IMR-90 (cell line): ENCODE measurements at regions not wholly inside any gene's neighbourhood (a gene's known extent, or its start where the extent isn't known, plus 50 kb on each side); places are given as distances from the start of the nearest gene placed in this dataset.
A peak's percentile ranks its signal among the peaks of the same experiment; 100 is the strongest.

Experiments used
- ATAC-seq: fragments of 200-7000 bp; cut with Tn5 transposase; 2 replicates; pipeline ENCODE4 v1.9.1; 2020; ENCODE audit warnings: low read depth, mild to moderate bottlenecking, moderate library complexity
- BruUV-seq: library from RNA; stranded (reverse); fragments of 400-500 nt; replicated peaks from 2 replicates; lab custom pipeline; 2021; lab: Mats Ljungman, UMichigan
- CTCF ChIA-PET: fragments of 300-600 bp; formaldehyde crosslinking; extraction: SDS; loops from one replicate; lab custom pipeline; 2021; ENCODE audit warnings: antibody characterized with exemption; lab: Yijun Ruan, JAX
- POLR2A ChIA-PET: fragments of 300-600 bp; sonication (Branson Sonifier 250); formaldehyde crosslinking; loops from one replicate; lab custom pipeline; 2022; ENCODE audit warnings: antibody characterized with exemption; ENCODE audit not compliant: unreplicated experiment; lab: Charles Lee
- DNase-seq: peaks from one replicate; pipeline ENCODE4 v3.0.0; 2013
- H2AFZ ChIP-seq: replicated peaks from 2 replicates; pipeline ENCODE3; 2013; ENCODE audit warnings: low read length, mild to moderate bottlenecking; ENCODE audit not compliant: poor library complexity
- H2AK5ac ChIP-seq: 2 replicates; pipeline ENCODE4 v1.6.1; 2013; ENCODE audit warnings: low read depth, low read length, inconsistent platforms
- H2AK9ac ChIP-seq: replicated peaks from 2 replicates; pipeline ENCODE3; 2013; ENCODE audit warnings: mild to moderate bottlenecking, low read depth, low read length, moderate library complexity; ENCODE audit not compliant: poor library complexity
- H2BK120ac ChIP-seq: 2 replicates; pipeline ENCODE4 v1.6.1; 2013; ENCODE audit warnings: low read depth, low read length, inconsistent platforms
- H2BK15ac ChIP-seq: 3 replicates; pipeline ENCODE4 v1.6.1; 2013; ENCODE audit warnings: low read depth, low read length, inconsistent platforms
- H2BK20ac ChIP-seq: 2 replicates; pipeline ENCODE4 v1.6.1; 2013; ENCODE audit warnings: low read depth, mild to moderate bottlenecking, inconsistent platforms, low read length, moderate library complexity
- H2BK5ac ChIP-seq: 2 replicates; pipeline ENCODE4 v1.6.1; 2013; ENCODE audit warnings: mild to moderate bottlenecking, low read depth, low read length, inconsistent platforms; ENCODE audit not compliant: poor library complexity, severe bottlenecking
- H3K14ac ChIP-seq: replicated peaks from 2 replicates; pipeline ENCODE4 v1.6.1; 2013; ENCODE audit warnings: low read depth, low read length, inconsistent platforms
- H3K18ac ChIP-seq: 2 replicates; pipeline ENCODE4 v1.6.1; 2013; ENCODE audit warnings: low read depth, low read length, control low read depth
- H3K23ac ChIP-seq: 2 replicates; pipeline ENCODE4 v1.6.1; 2013; ENCODE audit warnings: low read depth, low read length, inconsistent platforms
- H3K27ac ChIP-seq: 2 replicates; pipeline ENCODE4 v1.5.1; 2013; ENCODE audit warnings: mild to moderate bottlenecking, control low read depth, low read length; ENCODE audit not compliant: insufficient read depth
- H3K27me3 ChIP-seq: 2 replicates; pipeline ENCODE4 v1.6.1; 2013; ENCODE audit warnings: low read length; ENCODE audit not compliant: control insufficient read depth, insufficient read depth
- H3K36me3 ChIP-seq: 2 replicates; pipeline ENCODE4 v1.6.1; 2013; ENCODE audit warnings: low read length, mixed read lengths; ENCODE audit not compliant: control insufficient read depth, insufficient read depth
- H3K4ac ChIP-seq: 2 replicates; pipeline ENCODE4 v1.6.1; 2013; ENCODE audit warnings: low read depth, low read length, inconsistent platforms
- H3K4me1 ChIP-seq: 2 replicates; pipeline ENCODE4 v1.6.1; 2013; ENCODE audit warnings: low read length, mixed read lengths; ENCODE audit not compliant: control insufficient read depth, insufficient read depth
- H3K4me2 ChIP-seq: 2 replicates; pipeline ENCODE4 v1.6.1; 2013; ENCODE audit warnings: low read depth, mild to moderate bottlenecking, control low read depth, low read length, moderate library complexity
- H3K4me3 ChIP-seq: 2 replicates; pipeline ENCODE4 v1.5.1; 2013; ENCODE audit warnings: low read depth, mild to moderate bottlenecking, control low read depth, low read length, moderate library complexity; ENCODE audit not compliant: insufficient read depth
- H3K56ac ChIP-seq: 2 replicates; pipeline ENCODE4 v1.6.1; 2013; ENCODE audit warnings: low read length, inconsistent platforms; ENCODE audit not compliant: insufficient read depth; ENCODE audit errors: extremely low read depth
- H3K79me1 ChIP-seq, 2 experiments: 2 replicates each; pipeline ENCODE4 v1.6.1; 2013; ENCODE audit warnings: low read length in 2 of 2, inconsistent platforms in 1 of 2, low read depth in 1 of 2
- H3K9ac ChIP-seq: 2 replicates; pipeline ENCODE4 v1.6.1; 2013; ENCODE audit warnings: low read depth, low read length, control low read depth
- H3K9me1 ChIP-seq: 2 replicates; pipeline ENCODE4 v1.6.1; 2013; ENCODE audit warnings: low read length, inconsistent platforms; ENCODE audit not compliant: insufficient read depth
- H3K9me3 ChIP-seq: 2 replicates; pipeline ENCODE4 v1.6.1; 2013; ENCODE audit warnings: low read length; ENCODE audit not compliant: control insufficient read depth, insufficient read depth
- H4K20me1 ChIP-seq: 2 replicates; pipeline ENCODE4 v1.6.1; 2013; ENCODE audit warnings: low read length, inconsistent platforms; ENCODE audit not compliant: insufficient read depth
- H4K5ac ChIP-seq: 2 replicates; pipeline ENCODE4 v1.6.1; 2013; ENCODE audit warnings: mild to moderate bottlenecking, low read depth, low read length, control low read depth
- H4K8ac ChIP-seq, 2 experiments: 2 replicates each; pipeline ENCODE4 v1.6.1; 2013; ENCODE audit warnings: low read depth in 2 of 2, low read length in 2 of 2, control low read depth in 1 of 2, inconsistent platforms in 1 of 2
- H4K91ac ChIP-seq: 2 replicates; pipeline ENCODE4 v1.6.1; 2013; ENCODE audit warnings: low read depth, low read length, inconsistent platforms; ENCODE audit not compliant: insufficient read depth
- BHLHE40 ChIP-seq: fragments of 150-350 bp; IDR thresholded peaks from 2 replicates; pipeline ENCODE4 v1.6.1; 2016; ENCODE audit warnings: mild to moderate bottlenecking, low read depth, low read length
- CHD1 ChIP-seq: IDR thresholded peaks from 2 replicates; pipeline ENCODE4 v1.6.1; 2012; ENCODE audit warnings: low read depth, low read length, improper control_type of control experiment
- CTCF ChIP-seq: conservative IDR thresholded peaks from 2 replicates; pipeline ENCODE4 v1.5.1; 2012; ENCODE audit warnings: mild to moderate bottlenecking, low read depth, low read length, improper control_type of control experiment
- FOS ChIP-seq: fragments of 150-350 bp; IDR thresholded peaks from 2 replicates; pipeline ENCODE4 v1.6.1; 2016; ENCODE audit warnings: low read depth, low read length
- MAZ ChIP-seq: IDR thresholded peaks from 2 replicates; pipeline ENCODE4 v1.6.1; 2012; ENCODE audit warnings: low read depth, mild to moderate bottlenecking, low read length, improper control_type of control experiment, moderate library complexity, borderline replicate concordance
- MXI1 ChIP-seq: IDR thresholded peaks from 2 replicates; pipeline ENCODE4 v1.6.1; 2012; ENCODE audit warnings: low read depth, mild to moderate bottlenecking, low read length, moderate library complexity, borderline replicate concordance
- NFE2L2 ChIP-seq: fragments of 150-350 bp; IDR thresholded peaks from 2 replicates; pipeline ENCODE4 v1.6.1; 2016; ENCODE audit warnings: low read depth, mild to moderate bottlenecking, low read length
- POLR2A ChIP-seq: IDR thresholded peaks from 2 replicates; pipeline ENCODE4 v1.6.1; 2012; ENCODE audit warnings: mild to moderate bottlenecking, low read depth, low read length
- RAD21 ChIP-seq: IDR thresholded peaks from 2 replicates; pipeline ENCODE4 v1.6.1; 2012; ENCODE audit warnings: low read length, improper control_type of control experiment
- RCOR1 ChIP-seq: IDR thresholded peaks from 2 replicates; pipeline ENCODE4 v1.6.1; 2012; ENCODE audit warnings: mild to moderate bottlenecking, low read length, improper control_type of control experiment; ENCODE audit not compliant: insufficient replicate concordance
- RFX5 ChIP-seq: IDR thresholded peaks from 2 replicates; pipeline ENCODE4 v1.8.0; 2012; ENCODE audit warnings: low read depth, mild to moderate bottlenecking, low read length, moderate library complexity
- WGBS, 2 experiments: methylation state at CpG; one replicate each; pipeline versions ENCODE4 v1.1.5 to v1.1.7; 2013; ENCODE audit warnings: missing lambda C conversion rate in 2 of 2; ENCODE audit not compliant: insufficient read length in 1 of 2; ENCODE audit errors: extremely low coverage in 2 of 2; 5-methylcytosine and 5-hydroxymethylcytosine counted together
- dilution Hi-C: fragments of 300-500 bp; cut with HindIII; formaldehyde crosslinking; loops from one replicate; pipeline ENCODE4 v1.14.3; 2018; ENCODE audit warnings: low sequenced_read_pairs; ENCODE audit not compliant: unreplicated experiment
- in situ Hi-C: fragments of 300-500 bp; cut with MboI; formaldehyde crosslinking; loops from 3 replicates; pipeline ENCODE4 v1.14.3; 2019; ENCODE audit warnings: low sequenced_read_pairs, inconsistent platforms, mixed read lengths
- intact Hi-C: fragments of 100-400 bp; cut with micrococcal nuclease; formaldehyde crosslinking; loops from 2 replicates; pipeline ENCODE4 v1.10.0; 2022
- TF ChIP-seq, protein P1 (sequence below): fragments of 150-350 bp; IDR thresholded peaks from 2 replicates; pipeline ENCODE4 v1.6.1; 2016; ENCODE audit warnings: low read depth, mild to moderate bottlenecking, low read length, moderate library complexity, borderline replicate concordance
- TF ChIP-seq, protein P2 (sequence below): fragments of 150-350 bp; IDR thresholded peaks from 2 replicates; pipeline ENCODE4 v1.6.1; 2017; ENCODE audit warnings: mild to moderate bottlenecking, antibody characterized with exemption, low read length, low read depth

GRCh38 chr2:144099780-144100377 is 420.0 kb downstream of the ZEB2 start:
- peak overlapping the region in 1 of 2 experiments; percentile 74; a peak in 3 of 4 replicates for H4K8ac ChIP-seq
- ChIA-PET CTCF (interaction anchor here (1.1 kb wide), 1 partner anchor 152 kb away, joined by 3 read pairs; no protein-coding TSS in a partner anchor), POLR2A (no interaction called here)
- 0 out of 2 replicates have a peak overlapping the region, but pooled peaks have one; percentile 9 for H2AK5ac ChIP-seq
- H3K18ac ChIP-seq, result peak overlapping the region; percentile 80; the same call in 1 of the 2 replicates
- DNase-seq (peak; percentile 98), ATAC-seq (peak; percentile 81)
- H3K4me1 ChIP-seq, result peaks cover 13% of the 10 kb centered on the region
- peak overlapping the region; percentile 86 for H3K4me2 ChIP-seq
- no peaks in the 10 kb centered on the region for H3K36me3 ChIP-seq
- H3K79me1 ChIP-seq, result peaks cover 0 to 3% of the 10 kb centered on the region in 2 experiments; a peak in 1 of 4 replicates
- in situ Hi-C loops, result no loop called here
- no peaks in the 10 kb centered on the region for H3K27me3 ChIP-seq
- no peak overlapping the region for H3K9ac ChIP-seq
- H2AFZ ChIP-seq, result no peak overlapping the region
- WGBS, 2 experiments, result no CpG with 5 or more reads among the region's 6 CpGs
- no peak overlapping the region for H3K4me3 ChIP-seq
- no peaks in the 10 kb centered on the region for H4K20me1 ChIP-seq
- 0 out of 2 replicates have a peak overlapping the region, but pooled peaks have one; percentile 19 for H3K23ac ChIP-seq
- H3K14ac ChIP-seq, result 0 out of 2 replicates have a peak overlapping the region, but pooled peaks have one; percentile 17
- no TSS peak for BruUV-seq
- H2BK5ac ChIP-seq, result peak overlapping the region; percentile 81
- TF ChIP-seq MAZ, result no peak
- TF ChIP-seq RFX5, result no peak
- peak; percentile 47 for TF ChIP-seq RAD21
- TF ChIP-seq POLR2A, result no peak
- peak; percentile 57; the same call in 1 of the 2 replicates for TF ChIP-seq NFE2L2
- peak; percentile 85; the same call in 1 of the 2 replicates for TF ChIP-seq FOS
- TF ChIP-seq CTCF, result peak; percentile 58
- peak; percentile 94 for TF ChIP-seq RCOR1
- TF ChIP-seq MXI1, result no peak
- peak; percentile 40 for TF ChIP-seq BHLHE40
- TF ChIP-seq, protein P1, sequence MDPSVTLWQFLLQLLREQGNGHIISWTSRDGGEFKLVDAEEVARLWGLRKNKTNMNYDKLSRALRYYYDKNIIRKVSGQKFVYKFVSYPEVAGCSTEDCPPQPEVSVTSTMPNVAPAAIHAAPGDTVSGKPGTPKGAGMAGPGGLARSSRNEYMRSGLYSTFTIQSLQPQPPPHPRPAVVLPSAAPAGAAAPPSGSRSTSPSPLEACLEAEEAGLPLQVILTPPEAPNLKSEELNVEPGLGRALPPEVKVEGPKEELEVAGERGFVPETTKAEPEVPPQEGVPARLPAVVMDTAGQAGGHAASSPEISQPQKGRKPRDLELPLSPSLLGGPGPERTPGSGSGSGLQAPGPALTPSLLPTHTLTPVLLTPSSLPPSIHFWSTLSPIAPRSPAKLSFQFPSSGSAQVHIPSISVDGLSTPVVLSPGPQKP, result no peak
- TF ChIP-seq, protein P2, sequence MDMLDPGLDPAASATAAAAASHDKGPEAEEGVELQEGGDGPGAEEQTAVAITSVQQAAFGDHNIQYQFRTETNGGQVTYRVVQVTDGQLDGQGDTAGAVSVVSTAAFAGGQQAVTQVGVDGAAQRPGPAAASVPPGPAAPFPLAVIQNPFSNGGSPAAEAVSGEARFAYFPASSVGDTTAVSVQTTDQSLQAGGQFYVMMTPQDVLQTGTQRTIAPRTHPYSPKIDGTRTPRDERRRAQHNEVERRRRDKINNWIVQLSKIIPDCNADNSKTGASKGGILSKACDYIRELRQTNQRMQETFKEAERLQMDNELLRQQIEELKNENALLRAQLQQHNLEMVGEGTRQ, result peak; percentile 31; the same call in 1 of the 2 replicates
- TF ChIP-seq CHD1, result no peak
- H4K91ac ChIP-seq, result peak overlapping the region; percentile 89; the same call in 1 of the 2 replicates
- peak overlapping the region; percentile 65; the same call in 2 of the 3 replicates for H2BK15ac ChIP-seq
- H3K9me3 ChIP-seq, result peaks cover 5% of the 10 kb centered on the region; the same call in 1 of the 2 replicates
- H2BK120ac ChIP-seq, result peak overlapping the region; percentile 92
- dilution Hi-C loops, result no loop called here
- H3K27ac ChIP-seq, result peak overlapping the region; percentile 5; the same call in 1 of the 2 replicates
- intact Hi-C loops, result loop anchor here (5.0 to 10.0 kb wide), 2 partner anchors 412 to 1655 kb away; no protein-coding TSS in a partner anchor
- peak overlapping the region; percentile 52; the same call in 1 of the 2 replicates for H3K56ac ChIP-seq
- peak overlapping the region; percentile 40; the same call in 1 of the 2 replicates for H4K5ac ChIP-seq
- H3K9me1 ChIP-seq, result peaks cover 6% of the 10 kb centered on the region
- peak overlapping the region; percentile 69 for H3K4ac ChIP-seq
- peak overlapping the region; percentile 99 for H2BK20ac ChIP-seq
- no peak overlapping the region for H2AK9ac ChIP-seq
